GM12865 (cell line): ENCODE measurements at regions not wholly inside any gene's neighbourhood (a gene's known extent, or its start where the extent isn't known, plus 50 kb on each side); places are given as distances from the start of the nearest gene placed in this dataset.

Source experiments
- DNase-seq: peaks from one replicate; pipeline ENCODE4 v3.0.0; 2010; ENCODE audit warnings: low read depth
- H3K4me3 ChIP-seq: 2 replicates; pipeline ENCODE4 v1.5.1; 2011; ENCODE audit warnings: mild to moderate bottlenecking, low read depth, low read length, control low read depth
- TF ChIP-seq, protein P1 (sequence below): IDR thresholded peaks from 2 replicates; pipeline ENCODE4 v1.5.1; 2011; ENCODE audit warnings: low read length, control low read depth, low read depth, inconsistent platforms; ENCODE audit not compliant: insufficient read depth; ENCODE audit errors: missing control alignments

- TF ChIP-seq, protein P1, sequence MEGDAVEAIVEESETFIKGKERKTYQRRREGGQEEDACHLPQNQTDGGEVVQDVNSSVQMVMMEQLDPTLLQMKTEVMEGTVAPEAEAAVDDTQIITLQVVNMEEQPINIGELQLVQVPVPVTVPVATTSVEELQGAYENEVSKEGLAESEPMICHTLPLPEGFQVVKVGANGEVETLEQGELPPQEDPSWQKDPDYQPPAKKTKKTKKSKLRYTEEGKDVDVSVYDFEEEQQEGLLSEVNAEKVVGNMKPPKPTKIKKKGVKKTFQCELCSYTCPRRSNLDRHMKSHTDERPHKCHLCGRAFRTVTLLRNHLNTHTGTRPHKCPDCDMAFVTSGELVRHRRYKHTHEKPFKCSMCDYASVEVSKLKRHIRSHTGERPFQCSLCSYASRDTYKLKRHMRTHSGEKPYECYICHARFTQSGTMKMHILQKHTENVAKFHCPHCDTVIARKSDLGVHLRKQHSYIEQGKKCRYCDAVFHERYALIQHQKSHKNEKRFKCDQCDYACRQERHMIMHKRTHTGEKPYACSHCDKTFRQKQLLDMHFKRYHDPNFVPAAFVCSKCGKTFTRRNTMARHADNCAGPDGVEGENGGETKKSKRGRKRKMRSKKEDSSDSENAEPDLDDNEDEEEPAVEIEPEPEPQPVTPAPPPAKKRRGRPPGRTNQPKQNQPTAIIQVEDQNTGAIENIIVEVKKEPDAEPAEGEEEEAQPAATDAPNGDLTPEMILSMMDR, result no peak
- DNase-seq, result no peak
- no peak overlapping the region for H3K4me3 ChIP-seq
Observed at GRCh38 chr5:92002721-92003274, 619.7 kb upstream of the ARRDC3 start.

GRCh38 chr5:91998774-91999173 lies 615.7 kb upstream of the ARRDC3 start:
- H3K4me3 ChIP-seq, result no peak overlapping the region
- DNase-seq, result no peak
- TF ChIP-seq, protein P1, result no peak

GRCh38 chr5:91983869-91984268 lies 600.8 kb upstream of the ARRDC3 start:
- DNase-seq, result no peak
- H3K4me3 ChIP-seq, result no peak overlapping the region
- TF ChIP-seq, protein P1, result no peak

GRCh38 chr5:91978221-91978882 lies 595.2 kb upstream of the ARRDC3 start:
- no peak overlapping the region for H3K4me3 ChIP-seq
- DNase-seq, result no peak
- TF ChIP-seq, protein P1, result no peak

GRCh38 chr5:91977579-91977978 lies 594.5 kb upstream of the ARRDC3 start:
- no peak overlapping the region for H3K4me3 ChIP-seq
- no peak for DNase-seq
- TF ChIP-seq, protein P1, result no peak

DNA sequence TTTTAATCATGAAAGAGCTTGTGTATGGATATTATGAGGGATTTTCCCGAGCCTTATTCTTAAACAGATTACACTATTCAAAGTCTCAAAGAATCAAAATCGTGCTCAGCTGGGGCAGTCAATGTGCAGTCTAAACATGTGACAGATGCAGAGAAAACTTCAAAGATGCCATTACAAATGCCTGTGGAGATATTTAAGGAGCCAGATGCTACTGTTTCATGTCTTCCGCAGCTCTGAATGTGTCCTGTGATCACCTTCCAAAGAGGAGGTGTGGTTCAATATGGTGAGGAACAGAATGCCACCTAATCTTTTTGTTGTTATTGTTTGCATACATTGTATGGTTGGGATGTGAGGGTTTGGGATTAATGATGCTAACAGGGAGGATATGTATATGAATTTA lies 593.3 kb upstream of the ARRDC3 start:
- TF ChIP-seq, protein P1, result no peak
- DNase-seq, result no peak
- no peak overlapping the region for H3K4me3 ChIP-seq

GRCh38 chr5:91963166-91963565 lies 580.0 kb upstream of the ARRDC3 start:
- H3K4me3 ChIP-seq, result no peak overlapping the region
- TF ChIP-seq, protein P1, result no peak
- no peak for DNase-seq
